HG02870 (cell line): ENCODE measurements at regions not wholly inside any gene's neighbourhood (a gene's known extent, or its start where the extent isn't known, plus 50 kb on each side); places are given as distances from the start of the nearest gene placed in this dataset.

Experiments used
- ATAC-seq: cut with Tn5 transposase; IDR thresholded peaks from one replicate; pipeline ENCODE4 v1.9.1; 2021; ENCODE audit warnings: mild to moderate bottlenecking, moderate library complexity; ENCODE audit not compliant: unreplicated experiment

- ATAC-seq: no peak
Observed at GRCh38 chr16:8376858-8377257, 213.5 kb downstream of the TMEM114 start.

- no peak for ATAC-seq
Observed at GRCh38 chr16:8376430-8376829, 213.9 kb downstream of the TMEM114 start.

- no peak for ATAC-seq
Observed at GRCh38 chr16:8375232-8375587, 215.1 kb downstream of the TMEM114 start.

- ATAC-seq: no peak
Observed at GRCh38 chr16:8374586-8375231, 215.6 kb downstream of the TMEM114 start.

- no peak for ATAC-seq
Observed at GRCh38 chr16:8373676-8374431, 216.5 kb downstream of the TMEM114 start.

- no peak for ATAC-seq
Observed at GRCh38 chr16:8372141-8372540, 218.2 kb downstream of the TMEM114 start.

- ATAC-seq: no peak
Observed at GRCh38 chr16:8370374-8371270, 219.7 kb downstream of the TMEM114 start.

- ATAC-seq: no peak
Observed at GRCh38 chr16:8358937-8359336, 231.4 kb downstream of the TMEM114 start.

- no peak for ATAC-seq
Observed at GRCh38 chr16:8355675-8356074, 234.6 kb downstream of the TMEM114 start.

- no peak for ATAC-seq
Observed at GRCh38 chr16:8346294-8346693, 244.0 kb downstream of the TMEM114 start.

GRCh38 chr16:8342276-8342675, 248.0 kb downstream of the TMEM114 start:
- ATAC-seq: no peak

GRCh38 chr16:8330761-8331160, 259.6 kb downstream of the TMEM114 start:
- no peak for ATAC-seq

- ATAC-seq: no peak
Observed at GRCh38 chr16:8326232-8326631, 264.1 kb downstream of the TMEM114 start.

GRCh38 chr16:8323153-8323552, 267.2 kb downstream of the TMEM114 start:
- no peak for ATAC-seq

- no peak for ATAC-seq
Observed at GRCh38 chr16:8320131-8320530, 270.2 kb downstream of the TMEM114 start.

- ATAC-seq: no peak
Observed at GRCh38 chr16:8310816-8311215, 279.5 kb downstream of the TMEM114 start.

GRCh38 chr16:8310323-8310722, 280.0 kb downstream of the TMEM114 start:
- no peak for ATAC-seq

- no peak for ATAC-seq
Observed at GRCh38 chr16:8305201-8305600, 285.1 kb downstream of the TMEM114 start.

- no peak for ATAC-seq
Observed at GRCh38 chr16:8299635-8300034, 290.7 kb downstream of the TMEM114 start.

GRCh38 chr16:8295513-8296237, 294.6 kb downstream of the TMEM114 start:
- ATAC-seq: no peak

GRCh38 chr16:8293413-8293812, 296.9 kb downstream of the TMEM114 start:
- ATAC-seq: no peak
